K562 (cell line): ENCODE measurements at regions not wholly inside any gene's neighbourhood (a gene's known extent, or its start where the extent isn't known, plus 50 kb on each side); places are given as distances from the start of the nearest gene placed in this dataset.
A peak's percentile ranks its signal among the peaks of the same experiment; 100 is the strongest.

ENCODE experiments used
- ARID4B ChIP-seq: sonication (generic); formaldehyde crosslinking; IDR thresholded peaks from 2 replicates; pipeline ENCODE4 v1.8.0; 2022; ENCODE audit warnings: mild to moderate bottlenecking, missing genetic modification reagents
- BRF1 ChIP-seq: IDR thresholded peaks from 3 replicates; pipeline ENCODE4 v1.6.1; 2011; ENCODE audit warnings: borderline replicate concordance, mild to moderate bottlenecking; ENCODE audit not compliant: insufficient read length; ENCODE audit errors: extremely low read depth
- C11orf30 ChIP-seq: fragments of 450-650 bp; IDR thresholded peaks from 2 replicates; pipeline ENCODE4 v1.6.1; 2016; ENCODE audit warnings: low read depth, mild to moderate bottlenecking
- MAFF ChIP-seq: IDR thresholded peaks from 2 replicates; pipeline ENCODE4 v1.6.1; 2012; ENCODE audit warnings: low read length, improper control_type of control experiment
- MAFG ChIP-seq: fragments of 450-650 bp; conservative IDR thresholded peaks from 2 replicates; pipeline ENCODE4 v1.6.1; 2016; ENCODE audit warnings: missing genetic modification characterization, missing compliant biosample characterization
- MCM5 ChIP-seq: fragments of 450-650 bp; IDR thresholded peaks from 2 replicates; pipeline ENCODE4 v1.6.1; 2016; ENCODE audit warnings: low read depth
- RBM14 ChIP-seq: fragments of 200-400 bp; formaldehyde crosslinking; IDR thresholded peaks from 2 replicates; pipeline ENCODE4 v1.6.1; 2018; ENCODE audit warnings: low read depth, mild to moderate bottlenecking, low read length, moderate library complexity, borderline replicate concordance; ENCODE audit not compliant: insufficient read depth
- TFAP4 ChIP-seq: sonication (generic); formaldehyde crosslinking; IDR thresholded peaks from 2 replicates; pipeline ENCODE4 v1.8.0; 2022; ENCODE audit warnings: missing genetic modification reagents, mild to moderate bottlenecking, moderate library complexity, borderline replicate concordance
- ZBTB8A ChIP-seq: fragments of 450-650 bp; IDR thresholded peaks from 2 replicates; pipeline ENCODE4 v1.6.1; 2018; ENCODE audit warnings: mild to moderate bottlenecking, moderate library complexity; ENCODE audit not compliant: partially characterized antibody
- ZNF316 ChIP-seq: fragments of 450-650 bp; IDR thresholded peaks from 2 replicates; pipeline ENCODE4 v1.6.1; 2016
- ZNF347 ChIP-seq: fragments of 450-650 bp; formaldehyde crosslinking; IDR thresholded peaks from 2 replicates; pipeline ENCODE4 v1.4.0; 2020; ENCODE audit warnings: low read depth, mild to moderate bottlenecking, moderate library complexity
- ZNF518B ChIP-seq: fragments of 250-450 bp; sonication (Bioruptor Pico); IDR thresholded peaks from 2 replicates; pipeline ENCODE4 v1.5.0; 2021; ENCODE audit warnings: mild to moderate bottlenecking, moderate library complexity
- TF ChIP-seq, protein P1 (sequence below): fragments of 250-450 bp; sonication (Bioruptor Pico); IDR thresholded peaks from 2 replicates; pipeline ENCODE4 v1.4.0; 2020
- TF ChIP-seq, protein P2 (sequence below): fragments of 450-650 bp; IDR thresholded peaks from 2 replicates; pipeline ENCODE4 v1.6.1; 2018; ENCODE audit warnings: mild to moderate bottlenecking, low read depth; ENCODE audit not compliant: partially characterized antibody

GRCh38 chr1:221915764-221916163 is 173.9 kb upstream of the DUSP10 start (continued):
- TF ChIP-seq, protein P1, sequence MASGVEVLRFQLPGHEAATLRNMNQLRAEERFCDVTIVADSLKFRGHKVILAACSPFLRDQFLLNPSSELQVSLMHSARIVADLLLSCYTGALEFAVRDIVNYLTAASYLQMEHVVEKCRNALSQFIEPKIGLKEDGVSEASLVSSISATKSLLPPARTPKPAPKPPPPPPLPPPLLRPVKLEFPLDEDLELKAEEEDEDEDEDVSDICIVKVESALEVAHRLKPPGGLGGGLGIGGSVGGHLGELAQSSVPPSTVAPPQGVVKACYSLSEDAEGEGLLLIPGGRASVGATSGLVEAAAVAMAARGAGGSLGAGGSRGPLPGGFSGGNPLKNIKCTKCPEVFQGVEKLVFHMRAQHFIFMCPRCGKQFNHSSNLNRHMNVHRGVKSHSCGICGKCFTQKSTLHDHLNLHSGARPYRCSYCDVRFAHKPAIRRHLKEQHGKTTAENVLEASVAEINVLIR (CRISPR knock-in tag), result no peak
- TF ChIP-seq, protein P2, sequence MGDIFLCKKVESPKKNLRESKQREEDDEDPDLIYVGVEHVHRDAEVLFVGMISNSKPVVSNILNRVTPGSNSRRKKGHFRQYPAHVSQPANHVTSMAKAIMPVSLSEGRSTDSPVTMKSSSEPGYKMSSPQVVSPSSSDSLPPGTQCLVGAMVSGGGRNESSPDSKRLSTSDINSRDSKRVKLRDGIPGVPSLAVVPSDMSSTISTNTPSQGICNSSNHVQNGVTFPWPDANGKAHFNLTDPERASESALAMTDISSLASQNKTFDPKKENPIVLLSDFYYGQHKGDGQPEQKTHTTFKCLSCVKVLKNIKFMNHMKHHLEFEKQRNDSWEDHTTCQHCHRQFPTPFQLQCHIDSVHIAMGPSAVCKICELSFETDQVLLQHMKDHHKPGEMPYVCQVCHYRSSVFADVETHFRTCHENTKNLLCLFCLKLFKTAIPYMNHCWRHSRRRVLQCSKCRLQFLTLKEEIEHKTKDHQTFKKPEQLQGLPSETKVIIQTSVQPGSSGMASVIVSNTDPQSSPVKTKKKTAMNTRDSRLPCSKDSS, result no peak
- TF ChIP-seq MCM5, result no peak
- 0 out of 2 replicates have a peak, but pooled peaks have one; percentile 4 for TF ChIP-seq MAFG (tag)
- no peak for TF ChIP-seq ARID4B (CRISPR knock-in tag)
- peak; percentile 30; the same call in 1 of the 2 replicates for TF ChIP-seq ZNF316
- no peak for TF ChIP-seq ZNF347
- TF ChIP-seq TFAP4 (CRISPR knock-in tag), result no peak
- no peak for TF ChIP-seq BRF1
- TF ChIP-seq ZNF518B (CRISPR knock-in tag), result no peak
- TF ChIP-seq RBM14, result no peak
- 0 out of 2 replicates have a peak, but pooled peaks have one; percentile 18 for TF ChIP-seq MAFF
- TF ChIP-seq C11orf30, result 0 out of 2 replicates have a peak, but pooled peaks have one; percentile 10
- TF ChIP-seq ZBTB8A, result no peak
